ENCODE measurements at regions not wholly inside any gene's neighbourhood (a gene's known extent, or its start where the extent isn't known, plus 50 kb on each side); places are given as distances from the start of the nearest gene placed in this dataset.
"Not testable (repeated sequence)": the region's sequence is repeated elsewhere in the genome, so short reads cannot be mapped to it uniquely, and the experiment has no call there.

DNA sequence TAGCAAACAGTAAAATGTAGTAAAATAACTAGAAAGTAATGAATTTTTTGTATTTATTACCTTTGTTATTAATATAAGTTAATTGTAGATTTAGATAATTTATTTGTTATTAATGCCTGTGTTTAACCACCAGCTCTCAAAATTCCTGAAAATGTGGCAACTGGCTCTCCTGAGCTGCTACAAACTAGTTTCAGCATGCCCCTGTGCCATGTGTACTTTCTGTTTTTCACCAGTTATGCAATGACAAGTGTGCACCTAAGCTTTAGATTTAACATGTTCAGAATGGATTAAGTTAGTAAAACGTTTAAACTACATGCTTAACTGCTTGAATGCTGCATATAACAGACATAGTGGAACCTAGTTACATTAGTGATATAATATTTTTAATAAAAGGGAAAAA lies 88.1 kb downstream of the POSTN start:
- Mint-ChIP-seq H3K4me1 (ENCODE audit: low read depth, unreplicated experiment) (peaks cover 8% of the 10 kb centered on the region), H3K4me3 (ENCODE audit: unreplicated experiment) (no peak overlapping the region), H3K27ac (ENCODE audit: unreplicated experiment) (no peak overlapping the region), H3K9me3 (ENCODE audit: unreplicated experiment) (no peaks in the 10 kb centered on the region), H3K36me3 (ENCODE audit: unreplicated experiment) (no peaks in the 10 kb centered on the region), H3K27me3 (ENCODE audit: unreplicated experiment) (no peaks in the 10 kb centered on the region)
- DNase-seq: no peak
- TF ChIP-seq, protein P1, sequence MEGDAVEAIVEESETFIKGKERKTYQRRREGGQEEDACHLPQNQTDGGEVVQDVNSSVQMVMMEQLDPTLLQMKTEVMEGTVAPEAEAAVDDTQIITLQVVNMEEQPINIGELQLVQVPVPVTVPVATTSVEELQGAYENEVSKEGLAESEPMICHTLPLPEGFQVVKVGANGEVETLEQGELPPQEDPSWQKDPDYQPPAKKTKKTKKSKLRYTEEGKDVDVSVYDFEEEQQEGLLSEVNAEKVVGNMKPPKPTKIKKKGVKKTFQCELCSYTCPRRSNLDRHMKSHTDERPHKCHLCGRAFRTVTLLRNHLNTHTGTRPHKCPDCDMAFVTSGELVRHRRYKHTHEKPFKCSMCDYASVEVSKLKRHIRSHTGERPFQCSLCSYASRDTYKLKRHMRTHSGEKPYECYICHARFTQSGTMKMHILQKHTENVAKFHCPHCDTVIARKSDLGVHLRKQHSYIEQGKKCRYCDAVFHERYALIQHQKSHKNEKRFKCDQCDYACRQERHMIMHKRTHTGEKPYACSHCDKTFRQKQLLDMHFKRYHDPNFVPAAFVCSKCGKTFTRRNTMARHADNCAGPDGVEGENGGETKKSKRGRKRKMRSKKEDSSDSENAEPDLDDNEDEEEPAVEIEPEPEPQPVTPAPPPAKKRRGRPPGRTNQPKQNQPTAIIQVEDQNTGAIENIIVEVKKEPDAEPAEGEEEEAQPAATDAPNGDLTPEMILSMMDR (IDR thresholded peaks at IDR 0.05; ENCODE audit: partially characterized antibody, unreplicated experiment): no peak

DNA sequence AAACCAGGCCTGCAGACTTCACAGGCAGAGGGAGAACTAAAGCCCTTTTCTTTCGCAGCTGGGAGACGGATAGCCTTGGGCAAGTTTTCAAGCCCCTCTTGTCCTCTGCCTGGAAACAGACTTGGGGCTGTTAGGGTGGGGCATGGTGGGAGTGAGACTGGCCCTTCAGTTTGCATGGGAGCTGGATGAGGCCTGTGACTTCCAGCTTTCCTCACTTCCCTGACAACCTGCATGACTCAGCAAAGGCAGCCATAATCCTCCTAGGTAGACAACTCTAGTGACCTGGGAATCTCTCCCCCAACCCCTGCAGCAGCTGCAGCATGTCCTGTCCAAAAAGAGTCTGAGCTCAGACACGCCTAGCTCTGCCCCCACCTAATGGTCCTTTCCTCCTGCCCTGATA lies 93.0 kb downstream of the POSTN start:
- DNase-seq: no peak
- Mint-ChIP-seq H3K27me3 (ENCODE audit: unreplicated experiment) (no peaks in the 10 kb centered on the region), H3K36me3 (ENCODE audit: unreplicated experiment) (no peaks in the 10 kb centered on the region), H3K4me3 (ENCODE audit: unreplicated experiment) (no peak overlapping the region), H3K27ac (ENCODE audit: unreplicated experiment) (no peak overlapping the region), H3K9me3 (ENCODE audit: unreplicated experiment) (no peaks in the 10 kb centered on the region), H3K4me1 (ENCODE audit: low read depth, unreplicated experiment) (peaks cover 6% of the 10 kb centered on the region)
- TF ChIP-seq, protein P1 (IDR thresholded peaks at IDR 0.05; ENCODE audit: partially characterized antibody, unreplicated experiment): no peak

DNA sequence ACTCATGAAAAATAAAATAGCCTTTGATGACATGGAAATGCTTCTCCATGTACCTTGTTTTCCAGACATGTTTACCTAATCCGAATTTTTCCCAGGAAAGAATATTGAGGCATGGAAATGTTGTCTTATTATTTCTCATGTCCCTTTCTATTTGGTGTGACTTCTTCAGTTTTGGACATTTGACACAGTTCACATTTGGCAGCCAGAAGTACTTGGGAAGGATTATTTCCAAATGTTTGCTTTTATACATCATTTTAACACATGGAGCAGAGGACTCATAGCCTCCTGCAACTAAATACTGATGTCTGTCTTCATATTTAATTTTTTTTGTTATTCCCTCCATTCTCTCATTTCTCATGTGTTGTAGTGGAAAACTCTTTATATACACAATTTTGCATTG lies 94.3 kb downstream of the POSTN start:
- TF ChIP-seq, protein P1 (IDR thresholded peaks at IDR 0.05; ENCODE audit: partially characterized antibody, unreplicated experiment): no peak
- Mint-ChIP-seq H3K27ac (ENCODE audit: unreplicated experiment) (no peak overlapping the region), H3K4me1 (ENCODE audit: low read depth, unreplicated experiment) (no peaks in the 10 kb centered on the region)

DNA sequence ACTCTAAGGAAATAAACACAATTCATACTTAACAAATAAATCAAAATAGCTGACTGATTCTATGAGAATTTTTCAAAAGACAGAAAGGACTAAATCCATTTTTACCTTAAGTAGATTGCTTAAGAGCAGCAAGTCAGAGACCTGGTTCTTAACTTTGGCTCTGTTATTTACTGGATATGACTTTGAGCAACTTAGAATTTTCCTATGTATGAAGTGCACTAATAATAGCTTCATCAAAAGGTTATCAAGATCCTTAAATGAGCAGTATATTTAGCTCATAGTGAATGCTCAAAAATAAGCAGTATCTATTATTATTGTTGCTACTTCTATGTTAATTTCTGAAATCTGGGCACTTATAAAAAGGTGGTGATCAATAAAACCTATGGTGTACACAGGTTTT lies 95.3 kb downstream of the POSTN start:
- Mint-ChIP-seq H3K27me3 (ENCODE audit: unreplicated experiment) (no peaks in the 10 kb centered on the region), H3K4me1 (ENCODE audit: low read depth, unreplicated experiment) (no peaks in the 10 kb centered on the region), H3K36me3 (ENCODE audit: unreplicated experiment) (no peaks in the 10 kb centered on the region), H3K4me3 (ENCODE audit: unreplicated experiment) (no peak overlapping the region), H3K27ac (ENCODE audit: unreplicated experiment) (no peak overlapping the region), H3K9me3 (ENCODE audit: unreplicated experiment) (no peaks in the 10 kb centered on the region)
- no peak for DNase-seq
- TF ChIP-seq, protein P1 (IDR thresholded peaks at IDR 0.05; ENCODE audit: partially characterized antibody, unreplicated experiment): no peak

More for the DNA sequence above, 94.3 kb downstream of the POSTN start:
- Mint-ChIP-seq H3K4me3 (ENCODE audit: unreplicated experiment) (no peak overlapping the region), H3K36me3 (ENCODE audit: unreplicated experiment) (no peaks in the 10 kb centered on the region), H3K9me3 (ENCODE audit: unreplicated experiment) (no peaks in the 10 kb centered on the region), H3K27me3 (ENCODE audit: unreplicated experiment) (no peaks in the 10 kb centered on the region)
- DNase-seq: no peak

DNA sequence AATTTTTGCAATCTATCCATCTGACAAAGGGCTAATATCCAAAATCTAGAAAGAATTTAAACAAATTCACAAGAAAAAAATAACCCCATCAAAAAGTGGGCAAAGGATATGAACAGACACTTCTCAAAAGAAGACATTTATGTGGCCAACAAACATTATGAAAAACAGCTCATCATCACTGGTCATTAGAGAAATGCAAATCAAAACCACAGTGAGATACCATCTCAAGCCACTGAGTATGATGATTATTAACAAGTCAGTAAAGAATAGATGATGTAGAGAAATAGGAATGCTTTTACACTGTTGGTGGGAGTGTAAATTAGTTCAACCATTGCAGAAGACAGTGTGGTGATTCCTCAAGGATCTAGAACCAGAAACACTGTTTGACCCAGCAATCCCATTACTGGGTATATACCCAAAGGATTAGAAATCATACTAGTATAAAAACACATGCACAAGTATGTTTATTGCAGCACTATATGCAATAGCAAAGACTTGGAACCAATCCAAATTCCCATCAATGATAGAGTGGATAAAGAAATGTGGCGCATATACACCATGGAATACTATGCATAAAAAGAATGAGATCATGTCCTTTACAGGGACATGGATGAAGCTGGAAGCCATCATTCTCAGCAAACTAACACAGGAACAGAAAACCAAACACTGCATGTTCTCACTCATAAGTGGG lies 96.1 kb downstream of the POSTN start:
- not testable (repeated sequence) for H3K27ac Mint-ChIP-seq (ENCODE audit: unreplicated experiment); H3K4me3 Mint-ChIP-seq (ENCODE audit: unreplicated experiment); DNase-seq; H3K9me3 Mint-ChIP-seq (ENCODE audit: unreplicated experiment); H3K4me1 Mint-ChIP-seq (ENCODE audit: low read depth, unreplicated experiment); H3K27me3 Mint-ChIP-seq (ENCODE audit: unreplicated experiment); H3K36me3 Mint-ChIP-seq (ENCODE audit: unreplicated experiment)

All from glutamatergic neuron (in vitro differentiated cells).